DND-41 (cell line): ENCODE measurements at regions not wholly inside any gene's neighbourhood (a gene's known extent, or its start where the extent isn't known, plus 50 kb on each side); places are given as distances from the start of the nearest gene placed in this dataset.

Experiments used
- CTCF ChIP-seq: IDR thresholded peaks from 2 replicates; pipeline ENCODE4 v1.5.1; 2012; ENCODE audit warnings: borderline replicate concordance, low read length, moderate library complexity, mild to moderate bottlenecking; ENCODE audit not compliant: poor library complexity, severe bottlenecking; ENCODE audit errors: extremely low read depth
- EZH2 ChIP-seq: IDR thresholded peaks from 3 replicates; pipeline ENCODE4 v1.6.1; 2012; ENCODE audit warnings: borderline replicate concordance, low read depth, mild to moderate bottlenecking, moderate library complexity, low read length, inconsistent platforms; ENCODE audit not compliant: severe bottlenecking

GRCh38 chr17:15081008-15081407 lies 184.1 kb downstream of the PMP22 start:
- TF ChIP-seq CTCF (no peak), EZH2 (no peak)
